ENCODE measurements at regions not wholly inside any gene's neighbourhood (a gene's known extent, or its start where the extent isn't known, plus 50 kb on each side); places are given as distances from the start of the nearest gene placed in this dataset.

DNA sequence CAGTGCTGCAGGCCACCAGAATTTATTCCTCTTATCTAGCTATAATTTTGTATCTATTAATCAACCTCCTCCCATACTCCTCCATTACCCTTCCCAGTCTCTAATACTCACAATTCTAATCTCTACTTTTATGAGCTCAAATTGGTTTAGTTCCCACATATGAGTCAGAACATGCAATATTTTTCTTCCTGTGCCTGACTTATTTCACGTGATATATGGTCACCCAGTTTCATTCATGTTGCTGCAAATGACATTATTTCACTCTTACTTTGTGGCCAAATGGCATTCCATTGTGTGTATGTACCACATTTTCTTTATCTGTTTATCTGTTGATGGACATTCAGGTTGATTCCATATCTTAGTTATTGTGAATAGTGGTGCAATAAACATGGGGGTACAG, 483.5 kb downstream of the ACTRT1 start:
- H3K36me3 ChIP-seq (ENCODE audit: insufficient read depth, low read length): no peaks in the 10 kb centered on the region
- no peak for DNase-seq (ENCODE audit: low read depth, low spot score)
- no peak overlapping the region for H3K27ac ChIP-seq
- no peak overlapping the region for H3K9ac ChIP-seq (ENCODE audit: insufficient read length)
- H3K4me3 ChIP-seq: no peak overlapping the region
- H3K9me3 ChIP-seq (ENCODE audit: low read depth, low read length): no peaks in the 10 kb centered on the region
- TF ChIP-seq FOXP2 (optimal IDR thresholded peaks at IDR 0.05; ENCODE audit: control extremely low read depth, extremely low read length, insufficient read depth): no peak
- no peak for TF ChIP-seq EZH2 (IDR thresholded peaks at IDR 0.05)
- TF ChIP-seq POLR2AphosphoS5 (IDR thresholded peaks at IDR 0.05; ENCODE audit: borderline replicate concordance, low read depth, low read length): no peak

DNA sequence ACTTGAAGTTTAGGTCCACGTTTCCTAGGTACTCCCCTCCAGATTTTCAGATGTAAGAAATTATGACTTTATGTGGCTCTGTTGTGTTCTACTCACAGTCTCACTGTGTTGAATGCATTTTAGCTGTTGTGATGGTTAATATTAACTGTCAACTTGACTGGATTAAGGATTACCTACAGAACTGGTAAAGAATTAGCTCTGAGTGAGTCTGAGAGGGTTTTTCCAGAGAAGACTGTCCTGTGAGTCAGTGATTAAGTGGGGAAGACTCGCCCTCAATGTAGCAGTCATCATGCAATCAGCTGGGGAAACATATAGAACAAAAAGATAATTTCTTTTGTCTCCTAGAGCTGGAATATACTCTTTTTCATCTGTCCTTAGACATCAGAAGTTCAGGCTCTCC, 493.4 kb downstream of the ACTRT1 start:
- TF ChIP-seq EZH2 (IDR thresholded peaks at IDR 0.05): no peak
- no peak for TF ChIP-seq POLR2AphosphoS5 (IDR thresholded peaks at IDR 0.05; ENCODE audit: borderline replicate concordance, low read depth, low read length)
- TF ChIP-seq FOXP2 (optimal IDR thresholded peaks at IDR 0.05; ENCODE audit: control extremely low read depth, extremely low read length, insufficient read depth): no peak
- Histone ChIP-seq H3K36me3 (ENCODE audit: insufficient read depth, low read length) (no peaks in the 10 kb centered on the region), H3K9me3 (ENCODE audit: low read depth, low read length) (no peaks in the 10 kb centered on the region), H3K9ac (ENCODE audit: insufficient read length) (no peak overlapping the region), H3K4me3 (no peak overlapping the region), H3K27ac (no peak overlapping the region)
- no peak for DNase-seq (ENCODE audit: low read depth, low spot score)

DNA sequence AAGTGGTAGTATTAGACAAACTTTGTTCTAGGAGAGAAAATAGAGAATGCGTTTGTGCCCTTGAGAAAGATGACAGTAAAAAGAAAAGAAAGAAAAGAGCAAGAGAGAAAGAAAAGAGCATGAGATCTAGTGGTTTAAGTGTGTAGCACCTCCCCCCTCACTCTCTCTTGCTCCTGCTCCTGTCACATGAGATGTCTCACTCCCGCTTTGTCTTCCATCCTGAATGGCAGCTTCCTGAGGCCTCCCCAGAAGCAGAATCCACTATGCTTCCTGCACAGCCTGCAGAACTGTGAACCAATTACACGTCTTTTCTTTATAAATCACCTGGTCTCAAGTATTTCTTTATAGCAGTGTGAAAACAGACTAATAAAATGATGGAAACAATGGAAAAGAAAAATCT, 499.6 kb downstream of the ACTRT1 start:
- no peak overlapping the region for H3K9ac ChIP-seq (ENCODE audit: insufficient read length)
- no peaks in the 10 kb centered on the region for H3K36me3 ChIP-seq (ENCODE audit: insufficient read depth, low read length)
- DNase-seq (ENCODE audit: low read depth, low spot score): no peak
- H3K4me3 ChIP-seq: no peak overlapping the region
- H3K9me3 ChIP-seq (ENCODE audit: low read depth, low read length): no peaks in the 10 kb centered on the region
- no peak overlapping the region for H3K27ac ChIP-seq
- no peak for TF ChIP-seq POLR2AphosphoS5 (IDR thresholded peaks at IDR 0.05; ENCODE audit: borderline replicate concordance, low read depth, low read length)
- TF ChIP-seq EZH2 (IDR thresholded peaks at IDR 0.05): no peak
- TF ChIP-seq FOXP2 (optimal IDR thresholded peaks at IDR 0.05; ENCODE audit: control extremely low read depth, extremely low read length, insufficient read depth): no peak

DNA sequence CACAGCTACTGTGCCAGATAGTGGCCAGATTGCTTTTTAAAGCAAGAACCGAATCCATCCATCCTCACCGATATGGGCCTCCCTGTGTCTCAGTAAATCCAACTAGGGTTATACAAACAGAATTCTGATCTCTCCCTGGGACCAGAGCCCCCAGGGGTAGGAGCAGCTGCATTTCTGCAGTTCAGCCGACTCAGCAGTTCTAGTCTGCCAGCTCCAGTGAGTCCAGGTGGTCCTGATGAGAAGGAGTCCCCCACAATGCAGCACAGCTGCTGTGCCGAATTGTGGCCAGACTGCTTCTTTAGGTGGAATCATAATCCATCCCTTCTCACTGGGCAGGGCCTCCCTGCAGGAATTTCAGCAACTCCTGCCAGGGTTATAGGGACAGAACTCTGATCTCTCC, 532.9 kb downstream of the ACTRT1 start:
- Histone ChIP-seq H3K4me3 (no peak overlapping the region), H3K9me3 (ENCODE audit: low read depth, low read length) (no peaks in the 10 kb centered on the region), H3K36me3 (ENCODE audit: insufficient read depth, low read length) (no peaks in the 10 kb centered on the region), H3K27ac (no peak overlapping the region), H3K9ac (ENCODE audit: insufficient read length) (no peak overlapping the region)
- no peak for DNase-seq (ENCODE audit: low read depth, low spot score)
- TF ChIP-seq EZH2 (IDR thresholded peaks at IDR 0.05) (no peak), FOXP2 (optimal IDR thresholded peaks at IDR 0.05; ENCODE audit: control extremely low read depth, extremely low read length, insufficient read depth) (no peak), POLR2AphosphoS5 (IDR thresholded peaks at IDR 0.05; ENCODE audit: borderline replicate concordance, low read depth, low read length) (no peak)

DNA sequence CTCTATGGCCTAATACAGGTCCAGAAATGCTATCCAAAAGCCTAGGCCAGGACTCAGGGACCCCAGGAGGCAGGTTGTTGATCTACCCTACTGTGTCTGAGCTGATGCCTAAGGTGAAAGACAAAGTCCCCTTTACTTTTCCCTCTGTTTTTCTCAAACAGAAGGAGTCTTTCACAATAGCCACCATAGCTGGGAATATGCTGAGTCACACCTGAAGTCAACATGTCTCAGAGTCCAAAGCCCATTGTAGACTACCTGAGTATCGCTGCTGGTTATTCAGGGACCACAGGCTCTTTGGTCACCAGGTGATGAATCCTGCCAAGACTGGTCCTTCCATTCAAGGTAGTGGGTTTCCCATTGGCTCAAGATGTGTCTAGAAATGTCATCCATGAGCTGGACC, 562.2 kb downstream of the ACTRT1 start:
- Histone ChIP-seq H3K27ac (no peak overlapping the region), H3K9ac (ENCODE audit: insufficient read length) (no peak overlapping the region), H3K36me3 (ENCODE audit: insufficient read depth, low read length) (no peaks in the 10 kb centered on the region), H3K9me3 (ENCODE audit: low read depth, low read length) (no peaks in the 10 kb centered on the region), H3K4me3 (no peak overlapping the region)
- DNase-seq (ENCODE audit: low read depth, low spot score): no peak
- TF ChIP-seq EZH2 (IDR thresholded peaks at IDR 0.05) (no peak), FOXP2 (optimal IDR thresholded peaks at IDR 0.05; ENCODE audit: control extremely low read depth, extremely low read length, insufficient read depth) (no peak), POLR2AphosphoS5 (IDR thresholded peaks at IDR 0.05; ENCODE audit: borderline replicate concordance, low read depth, low read length) (no peak)

DNA sequence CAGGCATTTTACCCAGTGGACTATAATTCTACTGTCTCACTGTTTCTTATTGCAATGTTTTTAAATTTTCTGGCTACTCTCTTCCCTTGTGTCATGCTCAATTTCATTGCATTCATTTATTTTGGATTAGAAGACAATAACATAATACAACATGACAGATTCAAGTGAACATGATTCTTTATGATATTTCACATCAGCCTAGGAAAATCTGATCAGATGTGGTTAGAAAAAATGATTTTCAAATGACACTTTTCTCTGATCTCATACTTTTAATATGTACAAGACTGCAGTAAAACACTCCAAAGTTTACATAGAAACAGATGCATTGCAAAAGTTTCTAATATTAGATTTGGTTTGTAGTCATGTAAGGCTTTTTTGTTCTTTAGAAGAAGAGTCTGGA, 586.0 kb downstream of the ACTRT1 start:
- DNase-seq (ENCODE audit: low read depth, low spot score): no peak
- H3K4me3 ChIP-seq: no peak overlapping the region
- no peak overlapping the region for H3K9ac ChIP-seq (ENCODE audit: insufficient read length)
- H3K36me3 ChIP-seq (ENCODE audit: insufficient read depth, low read length): no peaks in the 10 kb centered on the region
- TF ChIP-seq FOXP2 (optimal IDR thresholded peaks at IDR 0.05; ENCODE audit: control extremely low read depth, extremely low read length, insufficient read depth): no peak
- TF ChIP-seq POLR2AphosphoS5 (IDR thresholded peaks at IDR 0.05; ENCODE audit: borderline replicate concordance, low read depth, low read length): no peak
- TF ChIP-seq EZH2 (IDR thresholded peaks at IDR 0.05): no peak
- H3K9me3 ChIP-seq (ENCODE audit: low read depth, low read length): no peaks in the 10 kb centered on the region
- no peak overlapping the region for H3K27ac ChIP-seq

DNA sequence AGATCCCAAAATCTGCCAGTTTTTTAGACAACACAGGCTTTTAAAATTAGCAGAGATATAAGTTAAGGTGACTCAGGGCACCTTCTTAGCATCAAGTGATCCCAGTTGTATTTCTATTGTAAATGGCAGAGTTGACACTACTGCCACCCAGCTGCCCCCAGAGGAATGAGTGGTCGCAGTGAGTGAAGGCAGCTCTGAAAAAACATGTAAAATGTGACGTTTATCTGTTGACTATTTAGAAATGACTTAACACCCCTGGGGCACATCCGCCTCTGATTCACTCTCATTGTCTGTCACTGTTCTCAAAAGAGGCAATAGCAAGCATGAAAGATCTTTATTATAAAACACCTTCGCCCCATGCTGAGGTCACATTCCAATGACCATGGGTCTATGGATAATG, 592.4 kb downstream of the ACTRT1 start:
- Histone ChIP-seq H3K36me3 (ENCODE audit: insufficient read depth, low read length) (no peaks in the 10 kb centered on the region), H3K4me3 (no peak overlapping the region), H3K9me3 (ENCODE audit: low read depth, low read length) (no peaks in the 10 kb centered on the region), H3K9ac (ENCODE audit: insufficient read length) (no peak overlapping the region), H3K27ac (no peak overlapping the region)
- DNase-seq (ENCODE audit: low read depth, low spot score): no peak
- TF ChIP-seq FOXP2 (optimal IDR thresholded peaks at IDR 0.05; ENCODE audit: control extremely low read depth, extremely low read length, insufficient read depth) (no peak), POLR2AphosphoS5 (IDR thresholded peaks at IDR 0.05; ENCODE audit: borderline replicate concordance, low read depth, low read length) (no peak), EZH2 (IDR thresholded peaks at IDR 0.05) (no peak)

DNA sequence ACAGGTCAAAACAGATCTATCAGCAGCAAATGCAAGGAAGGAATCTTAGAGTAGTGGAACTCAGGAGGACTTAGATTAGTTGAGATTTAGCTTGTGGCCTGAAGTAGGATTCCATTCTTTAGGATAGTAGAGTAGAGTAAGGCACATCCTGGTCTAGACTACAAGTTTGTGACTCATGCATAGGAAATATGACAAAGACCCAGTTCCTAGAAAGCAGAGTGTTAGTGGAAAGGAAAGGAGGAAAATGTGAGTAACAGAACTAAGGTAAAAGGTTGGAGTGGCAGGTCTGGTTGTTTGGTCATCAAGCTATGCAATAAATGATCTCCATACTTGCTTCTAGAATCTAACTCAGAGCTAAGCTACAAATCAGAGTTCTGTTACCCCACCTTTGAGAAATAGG, 595.0 kb downstream of the ACTRT1 start:
- no peak for DNase-seq (ENCODE audit: low read depth, low spot score)
- no peak overlapping the region for H3K4me3 ChIP-seq
- no peak overlapping the region for H3K9ac ChIP-seq (ENCODE audit: insufficient read length)
- H3K27ac ChIP-seq: no peak overlapping the region
- H3K9me3 ChIP-seq (ENCODE audit: low read depth, low read length): no peaks in the 10 kb centered on the region
- no peak for TF ChIP-seq POLR2AphosphoS5 (IDR thresholded peaks at IDR 0.05; ENCODE audit: borderline replicate concordance, low read depth, low read length)
- no peak for TF ChIP-seq FOXP2 (optimal IDR thresholded peaks at IDR 0.05; ENCODE audit: control extremely low read depth, extremely low read length, insufficient read depth)
- TF ChIP-seq EZH2 (IDR thresholded peaks at IDR 0.05): no peak
- H3K36me3 ChIP-seq (ENCODE audit: insufficient read depth, low read length): no peaks in the 10 kb centered on the region

DNA sequence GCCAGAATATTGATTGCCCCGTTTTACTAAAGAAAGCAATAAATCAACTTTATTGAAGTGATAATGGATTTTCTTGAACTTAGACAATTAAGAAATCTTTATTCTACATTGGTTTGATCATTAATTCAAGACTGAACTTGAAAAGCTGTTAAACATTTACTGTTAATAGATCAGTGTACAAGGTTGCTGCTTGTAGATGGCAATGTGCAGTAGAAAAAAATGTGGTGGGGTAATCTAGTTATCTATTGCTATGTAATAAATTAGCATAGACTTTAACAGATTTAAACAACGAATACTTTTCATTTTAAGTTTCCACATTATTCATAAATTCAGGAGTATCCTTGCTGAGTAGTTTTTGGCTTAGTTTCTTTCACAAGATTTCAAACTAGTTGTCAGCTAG, 612.5 kb downstream of the ACTRT1 start:
- H3K27ac ChIP-seq: no peak overlapping the region
- no peaks in the 10 kb centered on the region for H3K36me3 ChIP-seq (ENCODE audit: insufficient read depth, low read length)
- TF ChIP-seq EZH2 (IDR thresholded peaks at IDR 0.05) (no peak), POLR2AphosphoS5 (IDR thresholded peaks at IDR 0.05; ENCODE audit: borderline replicate concordance, low read depth, low read length) (no peak), FOXP2 (optimal IDR thresholded peaks at IDR 0.05; ENCODE audit: control extremely low read depth, extremely low read length, insufficient read depth) (no peak)
- H3K9me3 ChIP-seq (ENCODE audit: low read depth, low read length): no peaks in the 10 kb centered on the region
- DNase-seq (ENCODE audit: low read depth, low spot score): no peak
- no peak overlapping the region for H3K4me3 ChIP-seq
- no peak overlapping the region for H3K9ac ChIP-seq (ENCODE audit: insufficient read length)

Data from SK-N-MC (cell line).